B cell (primary cell): ENCODE measurements at regions not wholly inside any gene's neighbourhood (a gene's known extent, or its start where the extent isn't known, plus 50 kb on each side); places are given as distances from the start of the nearest gene placed in this dataset.

Experiments used
- CTCF ChIP-seq: fragments of 200-600 bp; IDR thresholded peaks from one replicate; pipeline ENCODE4 v1.8.0; 2022; ENCODE audit warnings: antibody characterized with exemption, mild to moderate bottlenecking
- EZH2 ChIP-seq: IDR thresholded peaks from 2 replicates; pipeline ENCODE4 v1.6.1; 2012; ENCODE audit warnings: borderline replicate concordance, low read depth, mild to moderate bottlenecking, moderate library complexity, low read length; ENCODE audit not compliant: insufficient read depth, poor library complexity, severe bottlenecking

- TF ChIP-seq CTCF (no peak), EZH2 (no peak)
Observed at GRCh38 chr12:89856431-89856830, 147.8 kb upstream of the ATP2B1 start.
